ENCODE measurements at regions not wholly inside any gene's neighbourhood (a gene's known extent, or its start where the extent isn't known, plus 50 kb on each side); places are given as distances from the start of the nearest gene placed in this dataset.

DNA sequence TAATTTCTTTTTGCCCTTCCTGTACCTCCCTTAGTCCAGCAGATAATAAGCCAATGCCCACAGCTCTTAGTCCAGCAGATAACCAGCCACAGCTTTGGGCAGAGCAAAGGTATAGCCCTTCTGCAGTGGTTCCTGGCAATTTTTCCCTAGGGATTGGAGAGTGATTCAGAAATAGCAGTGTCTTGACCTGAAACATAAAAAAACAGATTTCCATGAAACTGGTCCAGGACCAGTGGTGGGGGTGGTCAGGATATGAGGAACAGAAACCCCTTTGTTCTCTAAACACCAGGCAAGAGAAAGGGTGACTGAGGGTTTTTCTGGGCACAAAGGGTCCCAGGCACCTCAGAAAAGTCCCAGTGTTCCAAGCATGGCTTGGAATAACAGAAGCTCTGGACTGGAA is 103.4 kb downstream of the ARRDC4 start:
- DNase-seq (ENCODE audit: low read depth): no peak
- TF ChIP-seq MYC (IDR thresholded peaks at IDR 0.05; ENCODE audit: low read depth, low read length): no peak
- TF ChIP-seq, protein P1, sequence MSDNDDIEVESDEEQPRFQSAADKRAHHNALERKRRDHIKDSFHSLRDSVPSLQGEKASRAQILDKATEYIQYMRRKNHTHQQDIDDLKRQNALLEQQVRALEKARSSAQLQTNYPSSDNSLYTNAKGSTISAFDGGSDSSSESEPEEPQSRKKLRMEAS (IDR thresholded peaks at IDR 0.05; ENCODE audit: low read depth, low read length): no peak
- TF ChIP-seq POLR2A (IDR thresholded peaks at IDR 0.05; ENCODE audit: extremely low read depth, insufficient read length): no peak
- TF ChIP-seq, protein P2, sequence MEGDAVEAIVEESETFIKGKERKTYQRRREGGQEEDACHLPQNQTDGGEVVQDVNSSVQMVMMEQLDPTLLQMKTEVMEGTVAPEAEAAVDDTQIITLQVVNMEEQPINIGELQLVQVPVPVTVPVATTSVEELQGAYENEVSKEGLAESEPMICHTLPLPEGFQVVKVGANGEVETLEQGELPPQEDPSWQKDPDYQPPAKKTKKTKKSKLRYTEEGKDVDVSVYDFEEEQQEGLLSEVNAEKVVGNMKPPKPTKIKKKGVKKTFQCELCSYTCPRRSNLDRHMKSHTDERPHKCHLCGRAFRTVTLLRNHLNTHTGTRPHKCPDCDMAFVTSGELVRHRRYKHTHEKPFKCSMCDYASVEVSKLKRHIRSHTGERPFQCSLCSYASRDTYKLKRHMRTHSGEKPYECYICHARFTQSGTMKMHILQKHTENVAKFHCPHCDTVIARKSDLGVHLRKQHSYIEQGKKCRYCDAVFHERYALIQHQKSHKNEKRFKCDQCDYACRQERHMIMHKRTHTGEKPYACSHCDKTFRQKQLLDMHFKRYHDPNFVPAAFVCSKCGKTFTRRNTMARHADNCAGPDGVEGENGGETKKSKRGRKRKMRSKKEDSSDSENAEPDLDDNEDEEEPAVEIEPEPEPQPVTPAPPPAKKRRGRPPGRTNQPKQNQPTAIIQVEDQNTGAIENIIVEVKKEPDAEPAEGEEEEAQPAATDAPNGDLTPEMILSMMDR (IDR thresholded peaks at IDR 0.05; ENCODE audit: low read depth, low read length): no peak

DNA sequence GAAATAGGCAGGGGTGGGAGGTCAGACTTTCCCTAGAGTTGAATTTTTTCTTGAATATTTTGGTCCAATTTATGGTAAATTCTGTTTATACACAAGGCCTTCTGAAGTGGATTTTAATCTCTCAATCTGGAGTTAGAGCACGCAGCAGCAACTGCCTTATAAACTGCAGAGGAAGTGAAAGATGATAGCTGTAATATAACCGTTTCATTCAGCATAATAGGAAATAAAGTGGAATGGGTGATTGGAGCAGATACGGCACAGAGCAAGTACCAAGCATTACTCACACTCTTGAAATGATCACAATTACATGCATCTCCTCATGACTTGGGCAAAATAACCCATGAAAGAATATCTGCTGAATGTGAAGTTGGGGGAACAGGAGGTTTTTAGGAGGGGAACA is 106.8 kb downstream of the ARRDC4 start:
- DNase-seq (ENCODE audit: low read depth): no peak
- no peak overlapping the region for H3K4me3 ChIP-seq (ENCODE audit: low read depth, low read length)
- TF ChIP-seq POLR2A (IDR thresholded peaks at IDR 0.05; ENCODE audit: extremely low read depth, insufficient read length): no peak
- TF ChIP-seq MYC (IDR thresholded peaks at IDR 0.05; ENCODE audit: low read depth, low read length): no peak
- TF ChIP-seq, protein P1 (IDR thresholded peaks at IDR 0.05; ENCODE audit: low read depth, low read length): no peak
- TF ChIP-seq, protein P2 (IDR thresholded peaks at IDR 0.05; ENCODE audit: low read depth, low read length): no peak

More for the DNA sequence above, 103.4 kb downstream of the ARRDC4 start:
- no peak overlapping the region for H3K4me3 ChIP-seq (ENCODE audit: low read depth, low read length)

DNA sequence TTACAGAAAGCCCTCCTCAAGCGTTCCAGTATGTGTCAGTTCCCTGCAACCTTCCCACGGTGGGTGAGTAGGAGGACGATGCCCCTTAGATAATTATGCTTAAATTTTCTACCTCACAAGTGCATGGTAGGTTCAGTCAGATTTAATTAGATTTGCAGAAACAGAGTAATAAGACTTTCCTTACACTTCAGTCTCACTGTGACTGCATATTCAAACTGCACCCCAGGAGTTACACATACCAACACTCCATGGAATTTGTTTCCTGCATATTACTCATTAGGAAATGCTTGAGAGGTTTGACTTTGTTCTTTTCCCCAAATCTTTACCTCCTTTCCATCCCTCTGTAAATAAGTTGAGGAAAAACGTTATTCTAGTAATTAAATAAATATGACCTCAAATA is 108.8 kb downstream of the ARRDC4 start:
- no peak for DNase-seq (ENCODE audit: low read depth)
- TF ChIP-seq, protein P1 (IDR thresholded peaks at IDR 0.05; ENCODE audit: low read depth, low read length): no peak
- no peak for TF ChIP-seq POLR2A (IDR thresholded peaks at IDR 0.05; ENCODE audit: extremely low read depth, insufficient read length)
- TF ChIP-seq, protein P2 (IDR thresholded peaks at IDR 0.05; ENCODE audit: low read depth, low read length): no peak
- no peak for TF ChIP-seq MYC (IDR thresholded peaks at IDR 0.05; ENCODE audit: low read depth, low read length)
- no peak overlapping the region for H3K4me3 ChIP-seq (ENCODE audit: low read depth, low read length)

DNA sequence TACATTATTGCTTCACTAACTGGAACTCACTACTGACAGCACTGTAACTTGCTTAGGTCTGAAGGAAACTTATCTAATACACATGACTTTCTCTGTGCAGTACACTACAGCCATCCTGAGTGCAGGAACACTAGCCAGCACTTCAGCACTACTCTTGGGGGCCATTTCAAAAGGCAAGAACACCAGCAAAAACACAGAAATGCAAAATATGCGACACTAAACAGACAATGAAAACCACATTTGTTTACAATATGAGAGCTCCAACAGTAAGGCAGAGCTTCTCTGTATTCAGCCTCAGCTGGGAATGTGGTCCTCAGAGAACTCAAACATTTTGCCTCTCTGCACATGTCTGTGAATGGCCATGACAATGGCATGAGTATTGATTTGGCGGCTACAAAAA is 109.6 kb downstream of the ARRDC4 start:
- DNase-seq (ENCODE audit: low read depth): no peak
- TF ChIP-seq POLR2A (IDR thresholded peaks at IDR 0.05; ENCODE audit: extremely low read depth, insufficient read length) (no peak), MYC (IDR thresholded peaks at IDR 0.05; ENCODE audit: low read depth, low read length) (no peak)
- TF ChIP-seq, protein P2 (IDR thresholded peaks at IDR 0.05; ENCODE audit: low read depth, low read length): no peak
- TF ChIP-seq, protein P1 (IDR thresholded peaks at IDR 0.05; ENCODE audit: low read depth, low read length): no peak
- H3K4me3 ChIP-seq (ENCODE audit: low read depth, low read length): no peak overlapping the region

DNA sequence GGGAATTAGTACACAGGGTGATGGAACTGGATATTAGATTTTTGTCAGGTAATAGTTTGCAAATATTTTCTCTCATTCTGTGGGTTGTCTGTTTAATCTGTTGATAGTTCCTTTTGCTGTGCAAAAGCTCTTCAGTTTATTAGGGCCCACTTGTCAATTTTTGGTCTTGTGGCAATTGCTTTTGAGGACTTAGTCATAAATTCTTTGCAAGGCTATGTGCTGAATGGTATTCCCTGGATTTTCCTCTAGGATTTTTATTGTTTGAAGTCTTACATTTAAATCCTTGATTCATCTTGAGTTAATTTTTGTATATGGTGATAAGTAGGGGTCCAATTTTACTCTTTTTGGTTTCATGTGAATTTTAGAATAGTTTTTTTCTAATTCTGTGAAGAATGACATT is 111.3 kb downstream of the ARRDC4 start:
- DNase-seq (ENCODE audit: low read depth): no peak
- H3K4me3 ChIP-seq (ENCODE audit: low read depth, low read length): no peak overlapping the region
- TF ChIP-seq MYC (IDR thresholded peaks at IDR 0.05; ENCODE audit: low read depth, low read length) (no peak), POLR2A (IDR thresholded peaks at IDR 0.05; ENCODE audit: extremely low read depth, insufficient read length) (no peak)
- TF ChIP-seq, protein P2 (IDR thresholded peaks at IDR 0.05; ENCODE audit: low read depth, low read length): no peak
- TF ChIP-seq, protein P1 (IDR thresholded peaks at IDR 0.05; ENCODE audit: low read depth, low read length): no peak

DNA sequence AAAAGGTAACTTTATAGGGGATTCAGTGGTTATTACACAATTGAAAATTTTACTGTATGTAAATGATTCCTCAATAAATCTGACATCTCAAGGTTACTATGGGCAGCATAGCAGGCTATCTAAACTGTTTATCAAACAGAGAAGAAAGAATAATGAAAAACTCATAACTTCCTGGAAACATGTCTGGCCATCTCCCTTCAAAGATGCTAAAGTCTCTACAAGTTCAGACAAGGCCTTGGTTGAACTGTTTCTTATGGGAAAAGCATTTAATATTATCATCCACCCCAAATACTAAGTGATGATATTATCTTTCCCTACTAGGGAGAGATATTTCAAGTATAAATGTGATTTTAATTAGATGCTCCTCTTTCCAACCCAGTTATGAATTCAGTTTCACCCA is 114.9 kb downstream of the ARRDC4 start:
- no peak for TF ChIP-seq MYC (IDR thresholded peaks at IDR 0.05; ENCODE audit: low read depth, low read length)
- no peak for TF ChIP-seq POLR2A (IDR thresholded peaks at IDR 0.05; ENCODE audit: extremely low read depth, insufficient read length)
- TF ChIP-seq, protein P2 (IDR thresholded peaks at IDR 0.05; ENCODE audit: low read depth, low read length): no peak
- TF ChIP-seq, protein P1 (IDR thresholded peaks at IDR 0.05; ENCODE audit: low read depth, low read length): no peak
- no peak overlapping the region for H3K4me3 ChIP-seq (ENCODE audit: low read depth, low read length)
- no peak for DNase-seq (ENCODE audit: low read depth)

All from NB4 (cell line).